Stimulated activated naive CD8-positive, alpha-beta T cell treated with anti-CD3 and anti-CD28 coated beads, Interleukin-15, amount 100 ng/mL, for 72 hours (primary cell): ENCODE measurements at regions not wholly inside any gene's neighbourhood (a gene's known extent, or its start where the extent isn't known, plus 50 kb on each side); places are given as distances from the start of the nearest gene placed in this dataset.
A peak's percentile ranks its signal among the peaks of the same experiment; 100 is the strongest.
"Not testable (repeated sequence)": the region's sequence is repeated elsewhere in the genome, so short reads cannot be mapped to it uniquely, and the experiment has no call there.

Experiments used
- ATAC-seq: fragments of 150-1000 bp; cut with Tn5 transposase; 2 replicates; pipeline ENCODE4 v1.10.0; 2021; ENCODE audit warnings: mild to moderate bottlenecking, moderate library complexity
- DNase-seq, 2 donors: peaks; one replicate each; pipeline ENCODE4 v3.0.0; 2021 to 2022
- H3K27ac Mint-ChIP-seq, 2 donors: one replicate each; pipeline ENCODE4 v1.8.0; 2022; ENCODE audit warnings: mild to moderate bottlenecking in 2 of 2, mixed read lengths in 2 of 2, moderate library complexity in 2 of 2
- H3K27me3 Mint-ChIP-seq: one replicate; pipeline ENCODE4 v1.8.0; 2022; ENCODE audit warnings: mixed read lengths
- H3K4me1 Mint-ChIP-seq: one replicate; pipeline ENCODE4 v1.8.0; 2022; ENCODE audit warnings: mild to moderate bottlenecking, mixed read lengths
- H3K4me3 Mint-ChIP-seq, 2 donors: one replicate each; pipeline ENCODE4 v1.8.0; 2022; ENCODE audit warnings: mild to moderate bottlenecking in 2 of 2, mixed read lengths in 2 of 2, moderate library complexity in 1 of 2
- H3K9me3 Mint-ChIP-seq, 2 donors: one replicate each; pipeline ENCODE4 v1.8.0; 2022; ENCODE audit warnings: mixed read lengths in 2 of 2

DNA sequence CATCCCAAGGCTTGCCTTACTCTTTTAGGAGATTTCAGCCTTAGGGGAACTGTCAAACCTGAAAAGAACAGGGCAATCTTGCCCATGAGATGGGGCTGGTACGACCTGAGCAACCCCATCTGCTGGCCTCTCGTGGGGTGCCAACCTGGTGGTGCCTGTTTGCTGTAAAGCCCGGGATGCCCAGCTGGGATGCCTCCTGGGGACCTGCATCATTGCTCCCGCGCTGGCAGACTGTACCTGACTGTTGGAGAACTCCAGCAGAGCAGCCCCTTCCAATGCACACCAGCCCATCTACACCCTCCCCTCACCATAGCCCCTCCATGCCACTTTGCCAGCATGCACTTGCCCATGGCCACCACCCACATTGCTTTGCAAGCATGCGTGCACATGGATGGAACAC, 335.7 kb downstream of the RPS29 start:
- DNase-seq (no peak), ATAC-seq (no peak)
- Mint-ChIP-seq H3K9me3 (peaks cover 0 to 7% of the 10 kb centered on the region in 2 donors), H3K27me3 (no peaks in the 10 kb centered on the region), H3K4me3 (no peak overlapping the region), H3K4me1 (no peaks in the 10 kb centered on the region), H3K27ac (no peak overlapping the region)

DNA sequence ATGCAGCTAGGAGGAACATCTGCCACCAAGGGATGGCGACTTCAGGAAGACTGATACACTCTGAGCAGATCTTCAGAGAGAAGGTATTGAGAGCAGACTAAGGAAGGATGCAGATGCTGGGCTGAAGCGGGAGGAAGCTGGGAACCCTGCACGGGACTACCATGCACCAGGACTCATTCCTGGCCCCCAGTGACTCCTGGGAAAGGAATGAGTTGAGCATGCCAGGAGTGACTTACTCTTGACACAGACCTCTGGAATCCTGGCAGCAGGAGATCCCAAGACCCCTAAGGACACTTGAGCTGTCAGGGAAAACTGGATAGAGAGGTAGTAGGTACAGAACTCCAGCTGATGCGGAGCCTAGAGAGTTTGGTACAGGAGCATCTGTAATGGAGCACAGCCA, 336.1 kb downstream of the RPS29 start:
- ATAC-seq (no peak), DNase-seq (no peak)

DNA sequence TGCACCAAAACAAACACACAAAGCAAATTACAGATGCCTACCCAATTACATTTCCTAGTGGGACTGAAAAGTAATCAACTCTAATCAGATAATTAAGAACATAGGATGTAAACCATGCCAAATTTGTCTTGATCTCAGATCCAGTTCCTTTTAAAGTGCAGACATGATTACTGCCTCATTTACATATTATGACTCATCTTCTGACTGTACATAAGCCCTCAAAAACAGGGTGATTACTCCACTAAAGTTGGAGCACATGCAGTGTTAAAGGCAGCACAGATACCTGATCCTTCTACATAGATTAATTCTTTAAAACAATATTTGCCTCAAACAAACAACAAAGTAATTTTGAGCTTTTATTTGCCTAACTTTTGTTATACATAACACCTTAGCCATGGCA, 337.2 kb downstream of the RPS29 start:
- ATAC-seq = no peak
- H3K4me1 Mint-ChIP-seq = no peaks in the 10 kb centered on the region
- H3K27me3 Mint-ChIP-seq = no peaks in the 10 kb centered on the region
- no peak overlapping the region for H3K27ac Mint-ChIP-seq
- H3K9me3 Mint-ChIP-seq = peaks cover 0 to 7% of the 10 kb centered on the region in 2 donors
- no peak overlapping the region for H3K4me3 Mint-ChIP-seq
- DNase-seq = no peak

More for the DNA sequence above, 336.1 kb downstream of the RPS29 start:
- Mint-ChIP-seq H3K9me3 (peaks cover 0 to 7% of the 10 kb centered on the region in 2 donors), H3K4me1 (no peaks in the 10 kb centered on the region), H3K27me3 (no peaks in the 10 kb centered on the region), H3K4me3 (no peak overlapping the region), H3K27ac (no peak overlapping the region)

DNA sequence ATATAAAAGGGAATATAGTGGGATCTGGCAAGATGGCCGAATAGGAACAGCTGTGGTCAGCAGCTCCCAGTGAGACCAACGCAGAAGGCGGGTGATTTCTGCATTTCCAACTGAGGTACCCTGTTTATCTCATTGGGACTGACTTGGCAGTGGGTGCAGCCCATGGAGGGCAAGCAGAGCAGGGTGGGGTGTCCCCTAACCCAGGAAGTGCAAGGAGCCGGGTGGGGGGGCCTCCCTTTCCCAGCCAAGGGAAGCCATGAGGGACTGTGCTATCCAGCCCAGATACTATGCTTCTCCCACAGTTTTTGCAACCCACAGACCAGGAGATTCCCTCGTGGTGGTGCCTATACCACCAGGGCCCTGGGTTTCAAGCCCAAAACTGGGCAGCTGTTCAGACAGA, 342.4 kb downstream of the RPS29 start:
- not testable (repeated sequence) for ATAC-seq, H3K4me3 Mint-ChIP-seq, H3K4me1 Mint-ChIP-seq, H3K9me3 Mint-ChIP-seq, DNase-seq, H3K27me3 Mint-ChIP-seq, H3K27ac Mint-ChIP-seq

DNA sequence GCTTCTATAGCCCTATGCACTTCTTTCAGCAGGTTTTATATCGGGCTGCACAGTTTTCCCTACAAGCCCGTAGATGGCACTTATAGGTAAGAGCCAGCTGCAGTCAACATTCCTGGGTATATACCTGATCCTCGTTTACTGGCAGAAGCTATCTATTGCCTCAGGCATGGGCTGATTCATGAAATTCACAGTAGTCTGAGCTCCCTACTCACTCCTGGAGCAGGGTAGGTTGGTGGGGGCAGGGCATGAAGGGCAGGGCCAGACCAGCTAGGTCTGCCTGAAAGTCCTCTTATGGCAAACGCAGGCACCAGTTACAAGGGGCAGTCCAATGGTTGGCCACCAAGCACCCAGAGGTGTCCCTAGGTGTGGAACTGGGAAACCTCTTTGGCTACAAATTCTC, 345.8 kb downstream of the RPS29 start:
- ATAC-seq = no peak
- no peaks in the 10 kb centered on the region for H3K4me1 Mint-ChIP-seq
- H3K4me3 Mint-ChIP-seq = no peak overlapping the region
- peaks cover 8% of the 10 kb centered on the region for H3K27me3 Mint-ChIP-seq
- H3K9me3 Mint-ChIP-seq = peaks cover 12 to 15% of the 10 kb centered on the region in 2 donors
- no peak for DNase-seq
- H3K27ac Mint-ChIP-seq = no peak overlapping the region

DNA sequence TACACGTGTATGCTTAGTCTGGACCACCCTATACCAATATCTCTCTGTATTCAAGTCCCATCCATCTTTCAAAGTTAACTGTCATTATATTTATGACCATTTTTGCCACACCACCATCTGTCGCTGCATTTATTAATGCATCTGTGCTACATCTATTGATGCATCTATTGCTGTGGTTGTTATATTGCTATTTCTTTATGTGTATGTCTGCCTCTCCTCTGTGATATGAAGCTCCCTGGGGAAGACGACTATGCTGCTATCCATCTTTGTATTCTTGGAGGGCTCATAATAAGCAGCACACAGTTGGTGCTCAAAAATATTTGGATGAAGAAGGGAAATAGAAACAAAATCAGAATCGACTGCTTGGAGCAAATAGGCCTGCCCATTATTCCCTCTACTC, 357.6 kb downstream of the RPS29 start:
- no peaks in the 10 kb centered on the region for H3K4me1 Mint-ChIP-seq
- no peak overlapping the region for H3K4me3 Mint-ChIP-seq
- no peaks in the 10 kb centered on the region for H3K27me3 Mint-ChIP-seq
- ATAC-seq (no peak), DNase-seq (no peak)
- H3K27ac Mint-ChIP-seq = no peak overlapping the region
- no peaks in the 10 kb centered on the region for H3K9me3 Mint-ChIP-seq

DNA sequence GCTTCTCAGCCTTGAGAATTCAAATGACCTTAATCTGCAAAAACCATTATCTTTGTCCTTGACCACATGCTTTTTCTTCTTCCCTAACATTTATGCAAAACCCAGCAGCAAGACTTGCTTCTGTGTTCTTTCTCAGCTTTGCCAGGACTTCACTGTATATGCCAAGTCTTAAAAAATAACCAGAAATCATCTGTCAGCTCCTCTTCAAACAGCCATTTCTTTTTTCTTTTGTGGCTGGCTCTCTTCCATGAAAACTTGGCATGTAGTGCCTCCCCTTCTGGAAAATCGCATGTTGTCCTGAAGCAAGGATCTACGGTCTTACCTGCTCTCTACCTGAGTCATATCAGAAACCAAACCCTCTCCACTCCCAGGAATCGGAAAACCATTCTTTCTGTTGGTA, 364.9 kb downstream of the RPS29 start:
- no peaks in the 10 kb centered on the region for H3K27me3 Mint-ChIP-seq

DNA sequence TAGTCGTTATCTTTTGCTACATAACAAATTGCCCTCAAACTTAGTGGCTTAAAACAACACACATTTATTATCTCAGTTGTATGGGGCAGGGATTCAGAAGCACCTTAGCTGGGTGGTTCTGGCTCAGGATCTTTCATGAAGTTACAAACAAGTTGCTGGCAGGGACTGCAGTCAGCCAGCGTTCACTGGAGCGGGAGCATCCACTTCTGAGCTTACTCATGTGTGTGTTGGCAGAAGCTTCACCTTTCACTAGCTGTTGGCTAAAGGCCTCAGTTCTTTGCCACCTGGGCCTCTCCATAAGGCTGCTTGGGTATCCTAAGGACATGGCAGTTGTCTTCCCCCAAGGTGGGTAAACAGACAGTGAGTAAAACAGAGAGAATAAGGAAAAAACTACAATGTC, 365.7 kb downstream of the RPS29 start:
- H3K27ac Mint-ChIP-seq = no peak overlapping the region
- no peaks in the 10 kb centered on the region for H3K4me1 Mint-ChIP-seq
- H3K27me3 Mint-ChIP-seq = no peaks in the 10 kb centered on the region
- ATAC-seq (no peak), DNase-seq (no peak)
- no peak overlapping the region for H3K4me3 Mint-ChIP-seq
- no peaks in the 10 kb centered on the region for H3K9me3 Mint-ChIP-seq

More for the DNA sequence above, 364.9 kb downstream of the RPS29 start:
- Mint-ChIP-seq H3K4me3 (no peak overlapping the region), H3K9me3 (no peaks in the 10 kb centered on the region), H3K27ac (no peak overlapping the region), H3K4me1 (no peaks in the 10 kb centered on the region)
- ATAC-seq = no peak
- no peak for DNase-seq

DNA sequence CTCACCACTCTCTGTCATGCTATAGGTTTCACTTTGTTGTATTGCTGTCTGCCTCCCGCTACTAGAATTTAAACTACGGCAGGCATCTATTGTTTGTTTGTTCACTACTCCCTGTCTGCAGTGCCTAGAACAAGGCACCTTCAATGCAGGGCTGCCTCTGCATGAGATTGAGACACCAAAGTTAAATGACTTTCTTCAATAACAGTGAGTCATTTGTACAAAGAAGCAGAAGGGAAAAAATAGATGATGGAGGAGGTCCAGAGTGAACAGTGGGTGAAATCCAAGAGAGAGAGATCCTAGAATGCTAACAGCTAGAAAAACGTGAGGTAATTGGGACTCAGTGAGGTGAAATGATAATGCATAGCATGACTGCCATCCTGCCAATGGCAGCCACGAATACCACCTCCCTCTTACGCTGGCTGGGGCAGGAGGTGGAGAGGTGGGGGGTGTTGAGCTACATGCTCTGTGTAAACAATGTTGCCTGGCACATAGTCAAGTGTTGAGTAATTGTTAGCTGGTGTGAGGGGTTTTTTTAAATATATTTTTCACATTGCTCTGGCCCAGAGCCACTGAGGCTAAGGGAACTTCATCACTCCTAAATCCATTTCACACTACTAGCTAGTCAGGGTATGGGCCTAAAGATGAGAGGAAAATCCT, 367.6 kb downstream of the RPS29 start:
- no peak for ATAC-seq
- no peak for DNase-seq
- no peaks in the 10 kb centered on the region for H3K27me3 Mint-ChIP-seq
- no peak overlapping the region for H3K4me3 Mint-ChIP-seq
- no peaks in the 10 kb centered on the region for H3K4me1 Mint-ChIP-seq
- no peaks in the 10 kb centered on the region for H3K9me3 Mint-ChIP-seq
- no peak overlapping the region for H3K27ac Mint-ChIP-seq

DNA sequence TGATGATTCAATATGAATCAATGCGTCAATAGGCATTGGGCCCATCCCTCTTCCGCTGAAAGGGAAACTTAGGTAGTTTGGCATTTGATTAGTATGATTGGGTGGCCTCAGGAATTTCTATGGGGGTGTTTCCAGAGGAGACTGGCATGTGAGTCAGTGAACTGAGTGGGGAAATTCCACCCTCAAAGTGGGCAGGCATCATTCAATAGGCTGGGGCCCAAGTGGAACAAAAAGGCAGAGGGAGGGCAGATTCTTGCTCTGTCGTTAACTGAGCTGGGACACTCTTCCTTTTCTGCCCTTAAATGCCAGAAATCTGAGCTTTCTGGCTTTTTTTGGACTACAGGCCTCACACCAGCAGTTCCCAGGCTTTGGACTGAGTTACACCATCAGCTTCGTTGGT, 373.5 kb downstream of the RPS29 start:
- no peaks in the 10 kb centered on the region for H3K4me1 Mint-ChIP-seq
- no peak overlapping the region for H3K4me3 Mint-ChIP-seq
- no peak overlapping the region for H3K27ac Mint-ChIP-seq
- DNase-seq (no peak), ATAC-seq (no peak)
- H3K27me3 Mint-ChIP-seq = no peaks in the 10 kb centered on the region
- H3K9me3 Mint-ChIP-seq = no peaks in the 10 kb centered on the region

DNA sequence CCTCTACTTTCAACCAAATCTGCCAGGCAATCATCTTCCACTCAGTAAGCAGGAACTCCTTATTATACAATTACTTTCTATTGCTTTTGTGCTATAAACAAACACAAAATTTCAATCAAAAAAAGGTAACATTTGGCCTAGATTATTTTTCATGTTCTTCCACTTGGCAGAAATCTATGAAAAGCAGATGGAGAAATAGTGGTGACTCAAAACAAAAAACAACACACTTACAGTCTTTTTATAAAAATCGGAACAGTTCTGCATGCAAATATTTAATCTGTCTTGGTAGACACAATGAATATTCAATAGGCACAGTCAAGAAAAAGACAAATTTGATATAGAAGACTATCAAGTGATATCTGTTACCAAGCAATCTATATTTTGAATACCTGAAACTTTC, 376.8 kb downstream of the RPS29 start:
- no peak overlapping the region for H3K4me3 Mint-ChIP-seq
- DNase-seq = no peak
- H3K27me3 Mint-ChIP-seq = no peaks in the 10 kb centered on the region
- H3K27ac Mint-ChIP-seq = no peak overlapping the region
- no peaks in the 10 kb centered on the region for H3K9me3 Mint-ChIP-seq
- H3K4me1 Mint-ChIP-seq = no peaks in the 10 kb centered on the region
- no peak for ATAC-seq

DNA sequence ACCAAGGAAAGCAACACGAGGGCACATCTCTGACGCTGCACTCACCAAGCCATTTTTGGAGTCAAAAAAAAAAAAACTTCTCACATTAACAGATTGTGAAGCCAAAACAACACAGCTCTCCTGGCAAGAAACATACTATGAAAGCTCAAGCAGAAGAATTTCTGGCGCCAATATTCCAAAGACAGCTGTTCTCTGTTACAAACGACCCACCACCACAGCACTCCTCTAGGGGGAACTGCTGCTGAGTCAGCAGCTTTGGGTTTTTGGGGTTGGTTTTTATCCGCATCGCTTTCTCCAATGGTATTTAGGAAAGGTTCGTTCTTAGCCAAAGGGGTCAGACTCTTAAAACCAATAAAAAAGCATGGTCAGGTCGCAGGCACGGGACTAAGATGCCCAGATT, 379.4 kb downstream of the RPS29 start:
- DNase-seq (no peak), ATAC-seq (no peak)
- no peaks in the 10 kb centered on the region for H3K27me3 Mint-ChIP-seq
- no peaks in the 10 kb centered on the region for H3K4me1 Mint-ChIP-seq
- H3K27ac Mint-ChIP-seq = no peak overlapping the region
- no peak overlapping the region for H3K4me3 Mint-ChIP-seq
- no peaks in the 10 kb centered on the region for H3K9me3 Mint-ChIP-seq

DNA sequence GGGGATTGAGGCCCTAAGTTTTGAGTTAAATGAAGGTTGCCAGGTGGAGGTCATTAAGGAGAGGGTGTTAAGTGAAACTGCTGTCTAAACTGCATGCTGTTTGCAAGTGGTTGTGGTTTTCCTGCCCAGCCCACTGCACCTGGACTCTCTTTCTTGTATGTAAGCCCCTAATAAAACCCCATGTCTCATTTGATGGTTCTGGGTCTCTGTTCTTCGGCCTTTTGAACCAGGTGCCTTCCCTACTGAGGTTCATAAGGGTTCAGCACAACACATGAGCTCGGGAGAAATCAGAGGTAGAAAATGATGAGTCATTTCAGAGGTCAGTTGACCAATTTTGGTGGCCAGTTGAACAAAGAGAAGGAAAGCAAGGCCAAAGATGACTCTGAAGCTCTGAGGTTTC, 382.5 kb downstream of the RPS29 start:
- no peaks in the 10 kb centered on the region for H3K27me3 Mint-ChIP-seq
- DNase-seq = no peak
- H3K4me1 Mint-ChIP-seq = no peaks in the 10 kb centered on the region
- no peak overlapping the region for H3K27ac Mint-ChIP-seq
- H3K4me3 Mint-ChIP-seq = no peak overlapping the region
- no peak for ATAC-seq
- H3K9me3 Mint-ChIP-seq = no peaks in the 10 kb centered on the region

DNA sequence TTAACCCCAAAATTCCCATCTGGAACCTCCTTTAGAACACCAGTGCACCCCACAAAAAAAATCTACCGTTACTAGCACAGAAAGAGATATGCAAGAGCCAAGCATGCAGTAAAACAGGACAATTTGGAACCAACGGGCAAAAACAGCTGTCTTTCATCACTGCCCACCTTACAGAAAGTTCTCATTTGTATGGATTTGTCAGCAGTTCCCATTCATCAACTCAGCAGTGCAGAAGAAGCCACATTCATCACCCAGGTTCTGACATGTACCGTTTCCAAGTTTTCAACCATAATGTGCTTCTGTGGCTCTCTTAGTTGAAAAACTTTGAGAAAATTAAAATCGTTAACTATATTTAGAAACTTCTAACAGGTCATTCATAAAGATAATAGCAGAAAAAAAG, 387.0 kb downstream of the RPS29 start:
- H3K4me3 Mint-ChIP-seq = no peak overlapping the region
- H3K4me1 Mint-ChIP-seq = no peaks in the 10 kb centered on the region
- ATAC-seq (no peak), DNase-seq (no peak)
- H3K27ac Mint-ChIP-seq = no peak overlapping the region
- H3K27me3 Mint-ChIP-seq = no peaks in the 10 kb centered on the region
- H3K9me3 Mint-ChIP-seq = no peaks in the 10 kb centered on the region

DNA sequence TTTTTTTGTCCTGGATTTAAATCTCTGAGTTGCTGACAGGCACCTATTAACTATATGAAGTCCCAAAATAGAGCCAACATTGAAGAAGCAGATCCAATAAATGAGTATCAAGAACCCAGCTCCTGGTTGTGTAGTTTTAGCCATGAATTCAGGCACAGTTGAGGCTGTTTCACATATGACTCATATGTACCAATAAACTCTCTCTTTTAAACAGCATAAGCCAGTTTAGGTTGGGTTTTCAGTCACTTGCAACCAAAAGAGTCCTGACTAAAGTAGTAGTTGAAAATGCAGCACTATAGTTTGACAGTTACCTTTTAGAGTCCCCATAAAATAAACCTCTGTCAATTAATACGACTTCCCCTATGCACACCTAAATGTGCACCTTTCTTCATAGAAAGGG, 389.9 kb downstream of the RPS29 start:
- Mint-ChIP-seq H3K27ac (no peak overlapping the region), H3K27me3 (no peaks in the 10 kb centered on the region), H3K9me3 (no peaks in the 10 kb centered on the region), H3K4me3 (no peak overlapping the region), H3K4me1 (peaks cover 6% of the 10 kb centered on the region)
- ATAC-seq = peak; percentile 66
- no peak for DNase-seq

DNA sequence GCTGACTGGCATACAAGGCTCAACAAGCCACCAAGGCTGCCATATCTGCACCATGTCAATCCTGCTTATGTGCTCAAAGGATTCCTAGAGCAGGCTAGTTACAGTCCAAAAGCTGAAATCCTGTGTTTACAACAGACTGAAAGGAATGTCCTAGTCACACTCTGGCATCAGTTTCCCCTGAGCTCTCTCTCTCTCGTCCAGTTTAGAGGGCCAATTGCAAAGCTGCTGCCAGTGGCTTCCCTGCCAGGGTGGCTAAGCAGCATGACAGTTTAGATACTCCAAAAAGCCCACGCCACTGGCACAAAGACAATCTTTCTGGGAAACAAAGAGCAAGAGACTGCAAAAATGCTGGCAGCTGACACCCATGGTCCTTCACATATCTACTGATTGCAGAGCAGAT, 392.1 kb downstream of the RPS29 start:
- Mint-ChIP-seq H3K27me3 (peaks cover 14% of the 10 kb centered on the region), H3K27ac (no peak overlapping the region), H3K4me3 (no peak overlapping the region), H3K4me1 (peaks cover 6% of the 10 kb centered on the region), H3K9me3 (no peaks in the 10 kb centered on the region)
- ATAC-seq = peak; percentile 3
- DNase-seq = no peak

DNA sequence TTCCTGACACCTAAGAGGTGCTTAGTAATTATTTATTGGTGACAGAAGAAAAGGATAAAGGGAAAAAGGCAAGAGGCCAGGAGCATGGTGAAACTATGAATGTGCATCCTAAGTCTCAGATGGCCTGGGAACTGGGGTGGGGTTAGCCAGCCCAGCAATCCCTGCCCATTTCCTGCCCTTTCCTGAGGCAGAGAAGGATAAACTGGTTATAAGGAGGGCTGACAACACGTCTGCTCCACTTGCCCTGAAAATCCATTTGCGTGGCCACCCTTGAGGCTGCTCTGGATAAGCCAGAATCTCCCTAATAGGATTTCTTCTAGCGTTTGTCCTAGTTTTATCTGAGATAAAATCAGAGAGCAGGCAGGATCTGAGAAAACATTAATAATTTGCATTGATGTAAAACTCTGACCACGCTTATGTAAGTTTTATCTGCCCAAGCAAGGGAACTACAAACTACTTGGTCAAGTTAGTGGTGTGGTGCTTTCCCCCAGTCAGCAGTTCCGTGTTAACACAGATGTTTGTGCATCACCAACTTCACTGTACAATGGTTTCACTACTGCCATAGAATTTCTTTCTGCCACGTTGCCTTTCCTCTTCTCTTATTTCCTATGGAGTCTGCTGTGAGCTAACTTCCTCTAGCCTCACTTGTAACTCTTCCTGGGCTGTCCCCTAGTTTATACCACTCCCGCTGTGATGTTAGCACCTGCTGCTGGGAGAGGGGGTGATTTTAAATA, 392.7 kb downstream of the RPS29 start:
- ATAC-seq (peak; percentile 94), DNase-seq (peak in 1 of 2 donors; percentile 38)
- Mint-ChIP-seq H3K4me3 (no peak overlapping the region), H3K4me1 (peaks cover 6% of the 10 kb centered on the region), H3K27me3 (peaks cover 19% of the 10 kb centered on the region), H3K9me3 (no peaks in the 10 kb centered on the region), H3K27ac (no peak overlapping the region)
